ENCODE measurements at regions not wholly inside any gene's neighbourhood (a gene's known extent, or its start where the extent isn't known, plus 50 kb on each side); places are given as distances from the start of the nearest gene placed in this dataset.
"Not testable (repeated sequence)": the region's sequence is repeated elsewhere in the genome, so short reads cannot be mapped to it uniquely, and the experiment has no call there.

- Histone ChIP-seq H3K27me3 (ENCODE audit: insufficient read depth, low read length) (no peaks in the 10 kb centered on the region), H3K9me3 (ENCODE audit: insufficient read depth, low read depth, low read length) (no peaks in the 10 kb centered on the region), H3K9ac (ENCODE audit: low read depth, low read length) (no peak overlapping the region), H3K27ac (ENCODE audit: low read length) (no peak overlapping the region), H3K4me1 (ENCODE audit: insufficient read depth, low read length) (no peaks in the 10 kb centered on the region), H3K4me3 (ENCODE audit: low read length) (no peak overlapping the region), H3K36me3 (ENCODE audit: insufficient read depth, low read depth, low read length) (no peaks in the 10 kb centered on the region)
Observed at GRCh38 chr3:118239253-118239652, 795.4 kb downstream of the IGSF11 start.

- H3K4me1 ChIP-seq (ENCODE audit: insufficient read depth, low read length), result no peaks in the 10 kb centered on the region
- no peaks in the 10 kb centered on the region for H3K27me3 ChIP-seq (ENCODE audit: insufficient read depth, low read length)
- H3K9ac ChIP-seq (ENCODE audit: low read depth, low read length), result no peak overlapping the region
- H3K36me3 ChIP-seq (ENCODE audit: insufficient read depth, low read depth, low read length), result no peaks in the 10 kb centered on the region
- H3K9me3 ChIP-seq (ENCODE audit: insufficient read depth, low read depth, low read length), result no peaks in the 10 kb centered on the region
- no peak overlapping the region for H3K4me3 ChIP-seq (ENCODE audit: low read length)
- H3K27ac ChIP-seq (ENCODE audit: low read length), result no peak overlapping the region
Observed at GRCh38 chr3:118244761-118245160, 789.9 kb downstream of the IGSF11 start.

GRCh38 chr3:118245312-118245711 lies 789.3 kb downstream of the IGSF11 start:
- H3K27me3 ChIP-seq (ENCODE audit: insufficient read depth, low read length), result no peaks in the 10 kb centered on the region
- H3K27ac ChIP-seq (ENCODE audit: low read length), result no peak overlapping the region
- H3K9me3 ChIP-seq (ENCODE audit: insufficient read depth, low read depth, low read length), result no peaks in the 10 kb centered on the region
- H3K4me3 ChIP-seq (ENCODE audit: low read length), result no peak overlapping the region
- H3K4me1 ChIP-seq (ENCODE audit: insufficient read depth, low read length), result no peaks in the 10 kb centered on the region
- no peaks in the 10 kb centered on the region for H3K36me3 ChIP-seq (ENCODE audit: insufficient read depth, low read depth, low read length)
- H3K9ac ChIP-seq (ENCODE audit: low read depth, low read length), result no peak overlapping the region

- H3K27ac ChIP-seq (ENCODE audit: low read length); H3K4me1 ChIP-seq (ENCODE audit: insufficient read depth, low read length); H3K9ac ChIP-seq (ENCODE audit: low read depth, low read length); H3K36me3 ChIP-seq (ENCODE audit: insufficient read depth, low read depth, low read length); H3K9me3 ChIP-seq (ENCODE audit: insufficient read depth, low read depth, low read length); H3K4me3 ChIP-seq (ENCODE audit: low read length); H3K27me3 ChIP-seq (ENCODE audit: insufficient read depth, low read length): not testable (repeated sequence)
Observed at GRCh38 chr3:118258850-118259249, 775.8 kb downstream of the IGSF11 start.

- Histone ChIP-seq H3K9ac (ENCODE audit: low read depth, low read length) (no peak overlapping the region), H3K27ac (ENCODE audit: low read length) (no peak overlapping the region), H3K9me3 (ENCODE audit: insufficient read depth, low read depth, low read length) (no peaks in the 10 kb centered on the region; the same call in 1 of the 2 replicates), H3K4me3 (ENCODE audit: low read length) (no peak overlapping the region), H3K36me3 (ENCODE audit: insufficient read depth, low read depth, low read length) (no peaks in the 10 kb centered on the region), H3K4me1 (ENCODE audit: insufficient read depth, low read length) (no peaks in the 10 kb centered on the region), H3K27me3 (ENCODE audit: insufficient read depth, low read length) (no peaks in the 10 kb centered on the region)
Observed at GRCh38 chr3:118262800-118263402, 771.7 kb downstream of the IGSF11 start.

- no peak overlapping the region for H3K4me3 ChIP-seq (ENCODE audit: low read length)
- H3K9ac ChIP-seq (ENCODE audit: low read depth, low read length), result no peak overlapping the region
- H3K27me3 ChIP-seq (ENCODE audit: insufficient read depth, low read length), result no peaks in the 10 kb centered on the region
- no peak overlapping the region for H3K27ac ChIP-seq (ENCODE audit: low read length)
- H3K36me3 ChIP-seq (ENCODE audit: insufficient read depth, low read depth, low read length), result no peaks in the 10 kb centered on the region
- no peaks in the 10 kb centered on the region for H3K4me1 ChIP-seq (ENCODE audit: insufficient read depth, low read length)
- no peaks in the 10 kb centered on the region for H3K9me3 ChIP-seq (ENCODE audit: insufficient read depth, low read depth, low read length)
Observed at GRCh38 chr3:118267588-118267987, 767.1 kb downstream of the IGSF11 start.

GRCh38 chr3:118269537-118270125 lies 765.0 kb downstream of the IGSF11 start:
- Histone ChIP-seq H3K27me3 (ENCODE audit: insufficient read depth, low read length) (no peaks in the 10 kb centered on the region), H3K4me3 (ENCODE audit: low read length) (no peak overlapping the region), H3K36me3 (ENCODE audit: insufficient read depth, low read depth, low read length) (no peaks in the 10 kb centered on the region), H3K9ac (ENCODE audit: low read depth, low read length) (no peak overlapping the region), H3K27ac (ENCODE audit: low read length) (no peak overlapping the region), H3K9me3 (ENCODE audit: insufficient read depth, low read depth, low read length) (no peaks in the 10 kb centered on the region), H3K4me1 (ENCODE audit: insufficient read depth, low read length) (no peaks in the 10 kb centered on the region)

- no peak overlapping the region for H3K9ac ChIP-seq (ENCODE audit: low read depth, low read length)
- H3K36me3 ChIP-seq (ENCODE audit: insufficient read depth, low read depth, low read length), result no peaks in the 10 kb centered on the region
- no peaks in the 10 kb centered on the region for H3K27me3 ChIP-seq (ENCODE audit: insufficient read depth, low read length)
- H3K4me3 ChIP-seq (ENCODE audit: low read length), result no peak overlapping the region
- no peaks in the 10 kb centered on the region for H3K4me1 ChIP-seq (ENCODE audit: insufficient read depth, low read length)
- H3K9me3 ChIP-seq (ENCODE audit: insufficient read depth, low read depth, low read length), result no peaks in the 10 kb centered on the region
- no peak overlapping the region for H3K27ac ChIP-seq (ENCODE audit: low read length)
Observed at GRCh38 chr3:118272991-118273390, 761.7 kb downstream of the IGSF11 start.

GRCh38 chr3:118277814-118278213 lies 756.8 kb downstream of the IGSF11 start:
- Histone ChIP-seq H3K27me3 (ENCODE audit: insufficient read depth, low read length) (no peaks in the 10 kb centered on the region), H3K27ac (ENCODE audit: low read length) (no peak overlapping the region), H3K9me3 (ENCODE audit: insufficient read depth, low read depth, low read length) (no peaks in the 10 kb centered on the region), H3K4me3 (ENCODE audit: low read length) (no peak overlapping the region), H3K4me1 (ENCODE audit: insufficient read depth, low read length) (peaks cover 14% of the 10 kb centered on the region; the same call in 1 of the 2 replicates), H3K9ac (ENCODE audit: low read depth, low read length) (no peak overlapping the region), H3K36me3 (ENCODE audit: insufficient read depth, low read depth, low read length) (no peaks in the 10 kb centered on the region)

- no peaks in the 10 kb centered on the region for H3K27me3 ChIP-seq (ENCODE audit: insufficient read depth, low read length)
- H3K4me1 ChIP-seq (ENCODE audit: insufficient read depth, low read length), result no peaks in the 10 kb centered on the region
- H3K4me3 ChIP-seq (ENCODE audit: low read length), result no peak overlapping the region
- H3K9me3 ChIP-seq (ENCODE audit: insufficient read depth, low read depth, low read length), result no peaks in the 10 kb centered on the region
- no peak overlapping the region for H3K9ac ChIP-seq (ENCODE audit: low read depth, low read length)
- no peak overlapping the region for H3K27ac ChIP-seq (ENCODE audit: low read length)
- H3K36me3 ChIP-seq (ENCODE audit: insufficient read depth, low read depth, low read length), result no peaks in the 10 kb centered on the region
Observed at GRCh38 chr3:118292841-118293240, 741.8 kb downstream of the IGSF11 start.

GRCh38 chr3:118298133-118298532 lies 736.5 kb downstream of the IGSF11 start:
- no peak overlapping the region for H3K27ac ChIP-seq (ENCODE audit: low read length)

GRCh38 chr3:118304557-118304956 lies 730.1 kb downstream of the IGSF11 start:
- H3K4me1 ChIP-seq (ENCODE audit: insufficient read depth, low read length), result no peaks in the 10 kb centered on the region
- H3K9ac ChIP-seq (ENCODE audit: low read depth, low read length), result no peak overlapping the region
- no peak overlapping the region for H3K4me3 ChIP-seq (ENCODE audit: low read length)
- no peaks in the 10 kb centered on the region for H3K9me3 ChIP-seq (ENCODE audit: insufficient read depth, low read depth, low read length)
- no peaks in the 10 kb centered on the region for H3K27me3 ChIP-seq (ENCODE audit: insufficient read depth, low read length)
- H3K27ac ChIP-seq (ENCODE audit: low read length), result no peak overlapping the region
- no peaks in the 10 kb centered on the region for H3K36me3 ChIP-seq (ENCODE audit: insufficient read depth, low read depth, low read length)

More at GRCh38 chr3:118298133-118298532, 736.5 kb downstream of the IGSF11 start:
- no peaks in the 10 kb centered on the region for H3K9me3 ChIP-seq (ENCODE audit: insufficient read depth, low read depth, low read length)
- H3K4me3 ChIP-seq (ENCODE audit: low read length), result no peak overlapping the region
- no peak overlapping the region for H3K9ac ChIP-seq (ENCODE audit: low read depth, low read length)
- H3K36me3 ChIP-seq (ENCODE audit: insufficient read depth, low read depth, low read length), result no peaks in the 10 kb centered on the region
- no peaks in the 10 kb centered on the region for H3K4me1 ChIP-seq (ENCODE audit: insufficient read depth, low read length)
- no peaks in the 10 kb centered on the region for H3K27me3 ChIP-seq (ENCODE audit: insufficient read depth, low read length)

All from iPS-20b (cell line).